ENCODE measurements at regions not wholly inside any gene's neighbourhood (a gene's known extent, or its start where the extent isn't known, plus 50 kb on each side); places are given as distances from the start of the nearest gene placed in this dataset.

DNA sequence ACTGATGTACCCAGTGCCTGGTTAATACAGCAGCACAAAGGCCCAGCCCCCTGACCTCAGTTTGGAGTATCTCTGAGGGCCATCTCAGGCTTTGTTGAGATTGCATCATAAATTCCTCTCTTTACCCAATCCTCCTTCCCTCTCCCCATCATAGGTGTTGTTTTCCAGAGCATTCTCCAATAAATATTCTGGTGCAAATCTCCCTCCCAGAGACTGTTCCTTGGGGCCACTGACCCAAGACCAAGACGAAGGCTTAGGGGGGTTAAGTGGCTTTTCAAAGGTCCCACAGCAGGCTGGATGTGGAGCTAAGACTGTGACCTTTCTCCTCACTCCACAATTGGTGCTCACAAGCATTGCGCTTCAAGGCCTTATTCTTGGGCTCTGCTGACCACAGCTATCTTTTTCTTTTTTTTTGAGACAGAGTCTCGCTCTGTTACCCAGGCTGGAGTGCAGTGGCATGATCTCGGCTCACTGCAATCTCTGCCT, 72.4 kb upstream of the ZMYND8 start:
- WGBS, 2 experiments (ENCODE audit: extremely low coverage in 1 of 2, insufficient coverage in 1 of 2, insufficient read length in 1 of 2, insufficient replicate concordance in 2 of 2, low coverage in 1 of 2, low lambda C conversion rate in 2 of 2, missing lambda C conversion rate in 1 of 2): 86% methylated on average over 4 of the region's 4 CpGs; no CpG with 5 or more reads in 1 of the 2 experiments
- H3K4ac ChIP-seq (replicated peaks; ENCODE audit: insufficient read length, low read depth, low read length): no peak overlapping the region
- FAIRE-seq (no peak), DNase-seq (ENCODE audit: low read depth in 1 of 2, low spot score in 2 of 2) (no peak)
- H3K23ac ChIP-seq (ENCODE audit: insufficient read length): no peak overlapping the region
- H2BK12ac ChIP-seq (ENCODE audit: low read depth, low read length): no peak overlapping the region
- no peak overlapping the region for H3K56ac ChIP-seq (replicated peaks; ENCODE audit: insufficient read length, low read depth, low read length)
- no peak overlapping the region; the same call in 1 of the 2 replicates for H3K18ac ChIP-seq (ENCODE audit: extremely low read depth, low read length)
- no peaks in the 10 kb centered on the region for H4K20me1 ChIP-seq (replicated peaks in 1 of 2; ENCODE audit: control insufficient read depth in 1 of 2, insufficient read depth in 2 of 2, low read length in 2 of 2)
- POLR2A ChIA-PET (ENCODE audit: partially characterized antibody): no interaction called here
- H3K4me2 ChIP-seq (ENCODE audit: insufficient read depth in 1 of 2, low read depth in 2 of 2, low read length in 2 of 2): no peak overlapping the region
- CTCF ChIA-PET (ENCODE audit: partially characterized antibody): interaction anchor here (0.7 to 1.9 kb wide), 2 partner anchors 9 to 11 kb away, joined by 3 to 6 read pairs; no protein-coding TSS in a partner anchor
- no peaks in the 10 kb centered on the region for H3K27me3 ChIP-seq (replicated peaks in 1 of 4; ENCODE audit: control insufficient read depth in 3 of 4, extremely low read depth in 1 of 4, insufficient read depth in 3 of 4, low read length in 3 of 4)
- H3K14ac ChIP-seq (ENCODE audit: insufficient read length): no peak overlapping the region
- no peaks in the 10 kb centered on the region; a peak in 1 of 8 replicates for H3K36me3 ChIP-seq (ENCODE audit: control insufficient read depth in 2 of 4, insufficient read depth in 4 of 4, low read length in 3 of 4)
- no peaks in the 10 kb centered on the region for H3K79me1 ChIP-seq (ENCODE audit: low read depth, low read length)
- no peak overlapping the region; the same call in 1 of the 2 replicates for H3K27ac ChIP-seq (ENCODE audit: low read depth, low read length)
- H4K91ac ChIP-seq (replicated peaks; ENCODE audit: insufficient read length, low read length): no peak overlapping the region
- no peak overlapping the region for H3K4me3 ChIP-seq (ENCODE audit: extremely low read depth in 1 of 4, insufficient read depth in 2 of 4, low read depth in 3 of 4, low read length in 4 of 4)
- H2AFZ ChIP-seq (ENCODE audit: low read length): peak overlapping the region; percentile 94
- H3K9ac ChIP-seq (replicated peaks in 1 of 4; ENCODE audit: extremely low read depth in 1 of 4, low read depth in 3 of 4, low read length in 3 of 4): no peak overlapping the region
- H3K23me2 ChIP-seq (ENCODE audit: low read depth, low read length): no peaks in the 10 kb centered on the region
- H3K4me1 ChIP-seq (replicated peaks in 1 of 4; ENCODE audit: control insufficient read depth in 3 of 4, insufficient read depth in 4 of 4, low read length in 3 of 4): no peaks in the 10 kb centered on the region
- H4K5ac ChIP-seq (ENCODE audit: insufficient read length, low read depth, low read length): no peak overlapping the region
- no peak overlapping the region for H2BK5ac ChIP-seq (ENCODE audit: low read depth, low read length)
- H3K79me2 ChIP-seq (ENCODE audit: control insufficient read depth in 1 of 2, insufficient read depth in 2 of 2, low read length in 2 of 2): no peaks in the 10 kb centered on the region
- H2BK120ac ChIP-seq (replicated peaks; ENCODE audit: low read depth, low read length): no peak overlapping the region
- peaks cover 4 to 14% of the 10 kb centered on the region in 2 experiments; a peak in 2 of 4 replicates for H3K9me3 ChIP-seq (ENCODE audit: insufficient read depth in 2 of 2, low read depth in 1 of 2, low read length in 1 of 2)
- H2BK15ac ChIP-seq (ENCODE audit: low read length): no peak overlapping the region
- H2AK5ac ChIP-seq (ENCODE audit: low read depth, low read length): no peak overlapping the region
- no peak overlapping the region for H2BK20ac ChIP-seq (ENCODE audit: low read length)
- TF ChIP-seq CEBPB (IDR thresholded peaks at IDR 0.05; ENCODE audit: low read depth, low read length) (peak; percentile 85), HDAC2 (IDR thresholded peaks at IDR 0.05; ENCODE audit: borderline replicate concordance in 1 of 2, low read depth in 2 of 2, low read length in 2 of 2) (no peak)
- no peak overlapping the region for H4K8ac ChIP-seq (ENCODE audit: extremely low read depth, insufficient read depth, low read length)
